ENCODE measurements at regions not wholly inside any gene's neighbourhood (a gene's known extent, or its start where the extent isn't known, plus 50 kb on each side); places are given as distances from the start of the nearest gene placed in this dataset.

DNA sequence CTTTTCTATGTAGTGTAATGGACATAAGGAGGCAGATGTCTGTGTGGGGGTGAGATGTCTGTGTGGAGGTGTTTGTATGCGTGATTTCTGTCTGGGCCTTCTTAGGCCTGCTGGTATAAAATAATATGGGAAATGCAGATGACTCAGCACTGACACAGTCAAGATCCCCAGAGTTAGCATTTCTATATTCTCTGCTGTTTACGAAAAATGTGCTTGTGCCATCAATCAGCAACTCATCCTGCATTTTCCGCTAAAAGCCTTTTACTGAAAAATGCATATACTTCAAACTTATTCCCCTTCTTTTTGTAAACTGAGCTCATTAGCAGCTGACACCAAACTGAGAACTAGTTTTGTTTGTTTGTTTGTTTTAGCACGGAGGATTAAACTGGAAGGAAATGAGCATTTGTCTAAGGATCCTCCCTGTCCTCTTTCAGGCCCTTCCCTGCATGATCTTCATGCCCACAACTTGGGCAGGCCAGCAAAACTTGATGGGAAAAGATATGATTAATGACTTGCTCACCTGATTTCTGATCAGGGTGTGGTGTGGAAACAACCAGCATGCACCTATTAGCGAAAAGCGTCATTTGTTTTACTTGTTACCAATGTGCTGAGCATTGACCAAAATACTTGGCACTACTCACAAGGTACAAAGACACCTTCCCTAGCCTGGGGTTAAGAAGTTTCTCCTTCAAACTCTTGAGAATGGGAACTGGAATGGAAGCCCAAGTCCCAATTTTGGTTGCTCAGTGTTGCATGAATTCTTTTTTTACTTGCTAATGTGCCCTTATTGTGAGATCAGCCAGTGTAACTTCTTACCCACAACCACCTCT is 77.4 kb downstream of the NDUFS5 start:
- Histone ChIP-seq H3K4me1 (replicated peaks in 1 of 2) (peaks cover 35 to 52% of the 10 kb centered on the region in 2 donors), H3K9me3 (replicated peaks in 1 of 3) (no peaks in the 10 kb centered on the region), H3K36me3 (replicated peaks in 1 of 2) (no peaks in the 10 kb centered on the region), H3K27me3 (no peaks in the 10 kb centered on the region), H3K27ac (peak overlapping the region in 3 of 5 donors; percentile 94 to 98 (median 94)), H3K4me3 (no peak overlapping the region)
- intact Hi-C loops (cut with DNase I), result loop anchor here (10.0 kb wide), 2 partner anchors 71 to 151 kb away; no protein-coding TSS in a partner anchor
- 59 to 76% (median 74%) methylated on average over 6 of the region's 6 CpGs for WGBS, 4 donors
- DNase-seq, result peak in 1 of 7 donors; percentile 51
- no peak for TF ChIP-seq POLR2A (IDR thresholded peaks at IDR 0.05)
- TF ChIP-seq, protein P1, sequence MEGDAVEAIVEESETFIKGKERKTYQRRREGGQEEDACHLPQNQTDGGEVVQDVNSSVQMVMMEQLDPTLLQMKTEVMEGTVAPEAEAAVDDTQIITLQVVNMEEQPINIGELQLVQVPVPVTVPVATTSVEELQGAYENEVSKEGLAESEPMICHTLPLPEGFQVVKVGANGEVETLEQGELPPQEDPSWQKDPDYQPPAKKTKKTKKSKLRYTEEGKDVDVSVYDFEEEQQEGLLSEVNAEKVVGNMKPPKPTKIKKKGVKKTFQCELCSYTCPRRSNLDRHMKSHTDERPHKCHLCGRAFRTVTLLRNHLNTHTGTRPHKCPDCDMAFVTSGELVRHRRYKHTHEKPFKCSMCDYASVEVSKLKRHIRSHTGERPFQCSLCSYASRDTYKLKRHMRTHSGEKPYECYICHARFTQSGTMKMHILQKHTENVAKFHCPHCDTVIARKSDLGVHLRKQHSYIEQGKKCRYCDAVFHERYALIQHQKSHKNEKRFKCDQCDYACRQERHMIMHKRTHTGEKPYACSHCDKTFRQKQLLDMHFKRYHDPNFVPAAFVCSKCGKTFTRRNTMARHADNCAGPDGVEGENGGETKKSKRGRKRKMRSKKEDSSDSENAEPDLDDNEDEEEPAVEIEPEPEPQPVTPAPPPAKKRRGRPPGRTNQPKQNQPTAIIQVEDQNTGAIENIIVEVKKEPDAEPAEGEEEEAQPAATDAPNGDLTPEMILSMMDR (IDR thresholded peaks at IDR 0.05), result no peak

DNA sequence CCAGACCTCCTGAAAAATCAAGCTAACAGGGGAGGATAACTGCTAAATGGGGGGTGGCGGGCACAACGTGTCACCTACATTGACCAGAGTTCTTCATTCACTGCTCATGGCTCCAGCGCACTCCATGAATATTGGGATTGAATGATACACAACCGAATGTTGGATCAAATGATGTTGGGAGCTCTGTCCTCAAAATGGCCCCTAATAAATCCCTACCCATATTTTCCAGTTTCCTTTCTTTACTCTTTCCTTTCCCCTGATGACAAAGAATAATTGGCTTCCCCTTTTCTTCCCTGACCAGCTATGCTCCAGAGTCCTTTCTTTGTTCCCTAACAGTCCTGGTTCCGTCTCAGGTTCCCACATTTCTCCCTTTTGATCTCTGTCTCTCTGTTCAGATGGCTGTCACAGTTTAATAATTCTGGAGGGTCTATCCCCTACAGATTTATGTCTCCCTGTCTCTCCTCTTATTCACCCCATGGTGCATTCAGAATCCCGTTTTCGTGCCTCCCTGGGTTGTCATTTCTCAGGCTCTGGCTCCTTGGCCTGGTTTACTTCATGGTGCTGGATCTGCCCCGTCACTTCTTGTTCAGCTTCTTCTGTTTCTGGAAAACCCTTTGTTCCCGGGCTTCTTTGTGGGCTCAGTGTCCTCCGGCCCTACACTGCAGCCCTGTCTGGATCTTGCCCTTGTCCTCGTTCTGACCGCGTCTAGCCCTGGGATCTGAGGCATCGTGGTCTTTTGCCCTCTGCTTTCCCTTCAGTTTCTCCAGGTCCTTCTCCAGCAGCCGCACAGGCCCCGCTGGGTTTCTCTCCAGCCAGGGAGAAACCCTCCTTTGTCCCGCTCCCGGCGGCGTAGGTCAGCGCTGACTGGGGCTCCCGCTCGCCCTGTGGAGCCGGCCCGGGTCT is 78.3 kb downstream of the NDUFS5 start:
- peak; percentile 28 to 66 (median 47) for DNase-seq
- no peaks in the 10 kb centered on the region for H3K36me3 ChIP-seq (replicated peaks in 1 of 2)
- H3K27ac ChIP-seq, result peak overlapping the region; percentile 85 to 98 (median 94)
- H3K9me3 ChIP-seq (replicated peaks in 1 of 3), result no peaks in the 10 kb centered on the region
- H3K27me3 ChIP-seq, result no peaks in the 10 kb centered on the region
- TF ChIP-seq, protein P1 (IDR thresholded peaks at IDR 0.05), result no peak
- TF ChIP-seq POLR2A (IDR thresholded peaks at IDR 0.05), result no peak
- H3K4me1 ChIP-seq (replicated peaks in 1 of 2), result peaks cover 42 to 55% of the 10 kb centered on the region in 2 donors
- intact Hi-C loops (cut with DNase I), result loop anchor here (5.0 to 10.0 kb wide), 3 partner anchors 70 to 150 kb away; no protein-coding TSS in a partner anchor
- WGBS, 4 donors, result 25 to 37% (median 29%) methylated on average over 16 to 25 of the region's 25 CpGs
- peak overlapping the region in 3 of 4 donors; percentile 33 to 94 (median 52) for H3K4me3 ChIP-seq

DNA sequence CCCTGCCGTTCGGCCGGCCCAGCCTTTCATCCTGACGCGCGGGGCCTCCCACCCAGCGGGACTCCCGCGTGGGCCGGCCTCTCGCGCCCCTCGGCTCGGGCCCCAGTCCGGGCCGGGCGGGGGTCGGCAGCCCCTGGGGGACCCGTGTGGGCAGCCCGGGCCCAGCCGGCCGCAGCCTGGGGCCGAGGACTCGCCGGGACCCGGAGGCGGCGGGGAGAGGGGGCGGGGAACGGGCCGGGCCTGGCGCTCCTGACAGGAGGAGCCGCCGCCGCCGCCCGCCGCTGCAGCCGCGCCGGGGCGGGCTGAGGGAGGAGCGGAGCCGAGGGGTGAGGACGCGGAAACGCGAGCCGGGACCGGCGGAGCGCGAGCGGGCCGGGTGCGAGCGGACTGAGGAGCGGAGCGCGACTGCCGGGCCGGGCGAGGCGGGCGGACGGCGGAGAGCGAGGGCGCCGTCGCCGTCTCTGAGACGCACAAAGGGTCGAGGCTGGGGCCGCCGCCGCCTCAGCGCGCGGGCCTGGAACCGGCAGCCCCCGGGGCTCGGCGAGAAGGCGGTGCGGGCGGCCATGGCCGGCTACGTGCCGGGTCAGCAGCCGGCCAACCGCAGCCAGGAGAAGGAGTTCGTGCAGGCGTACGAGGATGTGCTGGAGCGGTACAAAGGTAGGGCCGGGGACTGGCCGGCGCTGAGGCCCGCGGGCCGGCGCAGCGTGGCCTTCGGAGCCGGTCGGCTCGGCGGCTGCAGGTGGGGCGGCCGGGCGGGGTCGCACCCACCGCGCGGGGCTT is 79.1 kb downstream of the NDUFS5 start:
- Histone ChIP-seq H3K4me3 (peak overlapping the region; percentile 52 to 94 (median 72)), H3K36me3 (replicated peaks in 1 of 2) (no peaks in the 10 kb centered on the region), H3K4me1 (replicated peaks in 1 of 2) (peaks cover 45 to 63% of the 10 kb centered on the region in 2 donors), H3K27ac (peak overlapping the region; percentile 85 to 98 (median 94)), H3K9me3 (replicated peaks in 1 of 3) (no peaks in the 10 kb centered on the region), H3K27me3 (no peaks in the 10 kb centered on the region)
- 0% methylated on average over 5 to 116 of the region's 116 CpGs for WGBS, 4 donors
- peak; percentile 76 to 82 (median 82) for DNase-seq
- peak; percentile 37 to 71 for TF ChIP-seq POLR2A (IDR thresholded peaks at IDR 0.05)
- TF ChIP-seq, protein P1 (IDR thresholded peaks at IDR 0.05), result no peak
- intact Hi-C loops (cut with DNase I), result loop anchor here (5.0 to 10.0 kb wide), 3 partner anchors 70 to 150 kb away; no protein-coding TSS in a partner anchor
